Astrocyte of the spinal cord (primary cell): ENCODE measurements at regions not wholly inside any gene's neighbourhood (a gene's known extent, or its start where the extent isn't known, plus 50 kb on each side); places are given as distances from the start of the nearest gene placed in this dataset.

Source experiments
- DNase-seq: peaks from one replicate; pipeline ENCODE4 v3.0.0; 2011; ENCODE audit warnings: low read depth, low spot score
- H3K4me3 ChIP-seq: 2 replicates; pipeline ENCODE4 v1.5.1; 2011; ENCODE audit warnings: low read depth, mild to moderate bottlenecking, low read length, moderate library complexity
- CTCF ChIP-seq: IDR thresholded peaks from 2 replicates; pipeline ENCODE4 v1.5.1; 2012; ENCODE audit warnings: low read depth, mild to moderate bottlenecking, low read length, inconsistent platforms
- in situ Hi-C: cut with HindIII; loops from 2 replicates; pipeline ENCODE4 v1.10.0; 2017; ENCODE audit warnings: low sequenced_read_pairs

GRCh38 chr14:98428483-98428994 is 843.5 kb downstream of the BCL11B start:
- no peak overlapping the region for H3K4me3 ChIP-seq
- no peak for TF ChIP-seq CTCF
- in situ Hi-C loops = no loop called here

GRCh38 chr14:98433436-98433835 is 838.6 kb downstream of the BCL11B start:
- in situ Hi-C loops = no loop called here
- no peak for TF ChIP-seq CTCF
- H3K4me3 ChIP-seq = no peak overlapping the region
- DNase-seq = no peak

More at GRCh38 chr14:98428483-98428994, 843.5 kb downstream of the BCL11B start:
- DNase-seq = no peak

GRCh38 chr14:98437113-98437512 is 834.9 kb downstream of the BCL11B start:
- H3K4me3 ChIP-seq = no peak overlapping the region
- no peak for TF ChIP-seq CTCF
- in situ Hi-C loops = no loop called here
- no peak for DNase-seq

- no peak overlapping the region for H3K4me3 ChIP-seq
- no peak for DNase-seq
- no peak for TF ChIP-seq CTCF
- in situ Hi-C loops = no loop called here
Observed at GRCh38 chr14:98444077-98444476, 827.9 kb downstream of the BCL11B start.

- no peak for DNase-seq
- in situ Hi-C loops = no loop called here
- H3K4me3 ChIP-seq = no peak overlapping the region
- no peak for TF ChIP-seq CTCF
Observed at GRCh38 chr14:98445718-98446117, 826.3 kb downstream of the BCL11B start.

- H3K4me3 ChIP-seq = no peak overlapping the region
- TF ChIP-seq CTCF = no peak
- in situ Hi-C loops = no loop called here
- no peak for DNase-seq
Observed at GRCh38 chr14:98446508-98446907, 825.5 kb downstream of the BCL11B start.

GRCh38 chr14:98456231-98456630 is 815.8 kb downstream of the BCL11B start:
- in situ Hi-C loops = no loop called here
- no peak for DNase-seq
- no peak for TF ChIP-seq CTCF
- H3K4me3 ChIP-seq = no peak overlapping the region
